ENCODE measurements at regions not wholly inside any gene's neighbourhood (a gene's known extent, or its start where the extent isn't known, plus 50 kb on each side); places are given as distances from the start of the nearest gene placed in this dataset.

DNA sequence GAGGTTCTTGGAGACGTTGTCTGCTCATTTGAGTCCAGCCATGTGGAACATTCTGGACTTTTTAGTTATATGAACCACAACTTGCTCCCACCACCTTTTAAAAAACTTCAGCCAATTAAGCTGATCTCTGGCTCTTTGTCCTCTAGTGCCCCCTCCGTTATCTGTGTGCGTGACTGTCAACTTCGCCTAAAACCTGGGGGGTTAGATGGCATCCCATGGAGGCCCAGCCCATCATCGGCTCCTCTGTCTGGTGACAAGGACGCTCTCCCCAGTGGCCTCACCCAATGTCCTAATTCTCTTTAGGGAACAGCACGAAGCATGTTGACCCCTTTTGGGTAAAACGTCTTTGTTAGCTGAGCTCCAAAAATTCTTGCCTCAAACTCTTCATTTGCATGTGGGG is 341.0 kb upstream of the TNRC6C start:
- TF ChIP-seq, protein P1, sequence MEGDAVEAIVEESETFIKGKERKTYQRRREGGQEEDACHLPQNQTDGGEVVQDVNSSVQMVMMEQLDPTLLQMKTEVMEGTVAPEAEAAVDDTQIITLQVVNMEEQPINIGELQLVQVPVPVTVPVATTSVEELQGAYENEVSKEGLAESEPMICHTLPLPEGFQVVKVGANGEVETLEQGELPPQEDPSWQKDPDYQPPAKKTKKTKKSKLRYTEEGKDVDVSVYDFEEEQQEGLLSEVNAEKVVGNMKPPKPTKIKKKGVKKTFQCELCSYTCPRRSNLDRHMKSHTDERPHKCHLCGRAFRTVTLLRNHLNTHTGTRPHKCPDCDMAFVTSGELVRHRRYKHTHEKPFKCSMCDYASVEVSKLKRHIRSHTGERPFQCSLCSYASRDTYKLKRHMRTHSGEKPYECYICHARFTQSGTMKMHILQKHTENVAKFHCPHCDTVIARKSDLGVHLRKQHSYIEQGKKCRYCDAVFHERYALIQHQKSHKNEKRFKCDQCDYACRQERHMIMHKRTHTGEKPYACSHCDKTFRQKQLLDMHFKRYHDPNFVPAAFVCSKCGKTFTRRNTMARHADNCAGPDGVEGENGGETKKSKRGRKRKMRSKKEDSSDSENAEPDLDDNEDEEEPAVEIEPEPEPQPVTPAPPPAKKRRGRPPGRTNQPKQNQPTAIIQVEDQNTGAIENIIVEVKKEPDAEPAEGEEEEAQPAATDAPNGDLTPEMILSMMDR (IDR thresholded peaks at IDR 0.05), result no peak
- no peak for TF ChIP-seq POLR2AphosphoS5 (IDR thresholded peaks at IDR 0.05; ENCODE audit: insufficient read depth in 1 of 2, low read depth in 1 of 2)
- no peak for TF ChIP-seq POLR2A (IDR thresholded peaks at IDR 0.05)

Data from vagina (tissue), 2 donors.